ENCODE measurements at regions not wholly inside any gene's neighbourhood (a gene's known extent, or its start where the extent isn't known, plus 50 kb on each side); places are given as distances from the start of the nearest gene placed in this dataset.
"Not testable (repeated sequence)": the region's sequence is repeated elsewhere in the genome, so short reads cannot be mapped to it uniquely, and the experiment has no call there.

DNA sequence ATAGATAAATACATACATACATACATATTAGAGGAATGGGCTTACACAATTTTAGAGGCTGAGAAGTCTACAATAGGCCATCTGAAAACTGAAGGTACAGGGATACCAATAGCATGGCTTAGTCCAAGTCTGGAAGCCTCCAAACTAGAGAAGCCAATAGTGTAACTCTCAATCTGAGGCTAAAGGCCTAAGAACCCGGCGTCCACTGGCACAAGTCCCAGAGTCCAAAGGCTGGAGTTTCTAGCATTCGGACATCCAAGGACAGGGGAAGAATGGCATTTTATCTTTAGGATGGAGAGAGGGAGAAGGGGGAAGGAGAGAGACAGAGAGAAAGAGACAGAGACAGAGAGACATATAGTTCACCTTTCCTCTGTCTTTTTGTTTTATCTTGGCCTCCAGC is 63.7 kb upstream of the SYT4 start:
- Histone ChIP-seq H3K27ac (no peak overlapping the region), H3K36me3 (no peaks in the 10 kb centered on the region), H3K9ac (ENCODE audit: low read depth in 2 of 2, low read length in 2 of 2) (no peak overlapping the region), H3K4me3 (no peak overlapping the region), H3K9me3 (no peaks in the 10 kb centered on the region), H3K27me3 (no peaks in the 10 kb centered on the region), H3K4me1 (no peaks in the 10 kb centered on the region)
- TF ChIP-seq, protein P1, sequence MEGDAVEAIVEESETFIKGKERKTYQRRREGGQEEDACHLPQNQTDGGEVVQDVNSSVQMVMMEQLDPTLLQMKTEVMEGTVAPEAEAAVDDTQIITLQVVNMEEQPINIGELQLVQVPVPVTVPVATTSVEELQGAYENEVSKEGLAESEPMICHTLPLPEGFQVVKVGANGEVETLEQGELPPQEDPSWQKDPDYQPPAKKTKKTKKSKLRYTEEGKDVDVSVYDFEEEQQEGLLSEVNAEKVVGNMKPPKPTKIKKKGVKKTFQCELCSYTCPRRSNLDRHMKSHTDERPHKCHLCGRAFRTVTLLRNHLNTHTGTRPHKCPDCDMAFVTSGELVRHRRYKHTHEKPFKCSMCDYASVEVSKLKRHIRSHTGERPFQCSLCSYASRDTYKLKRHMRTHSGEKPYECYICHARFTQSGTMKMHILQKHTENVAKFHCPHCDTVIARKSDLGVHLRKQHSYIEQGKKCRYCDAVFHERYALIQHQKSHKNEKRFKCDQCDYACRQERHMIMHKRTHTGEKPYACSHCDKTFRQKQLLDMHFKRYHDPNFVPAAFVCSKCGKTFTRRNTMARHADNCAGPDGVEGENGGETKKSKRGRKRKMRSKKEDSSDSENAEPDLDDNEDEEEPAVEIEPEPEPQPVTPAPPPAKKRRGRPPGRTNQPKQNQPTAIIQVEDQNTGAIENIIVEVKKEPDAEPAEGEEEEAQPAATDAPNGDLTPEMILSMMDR (IDR thresholded peaks at IDR 0.05), result no peak
- no peak for DNase-seq
- intact Hi-C loops (cut with DNase I), result no loop called here

GRCh38 chr18:43350176-43350575 is 72.9 kb upstream of the SYT4 start:
- no peaks in the 10 kb centered on the region for H3K9me3 ChIP-seq
- H3K36me3 ChIP-seq, result no peaks in the 10 kb centered on the region
- TF ChIP-seq, protein P1 (IDR thresholded peaks at IDR 0.05), result no peak
- DNase-seq, result no peak
- no peak overlapping the region for H3K27ac ChIP-seq
- intact Hi-C loops (cut with DNase I), result no loop called here
- no peaks in the 10 kb centered on the region for H3K4me1 ChIP-seq
- H3K27me3 ChIP-seq, result no peaks in the 10 kb centered on the region
- no peak overlapping the region for H3K4me3 ChIP-seq
- H3K9ac ChIP-seq (ENCODE audit: low read depth in 2 of 2, low read length in 2 of 2), result no peak overlapping the region

GRCh38 chr18:43364535-43364934 is 87.2 kb upstream of the SYT4 start:
- no peak overlapping the region for H3K4me3 ChIP-seq
- no peak overlapping the region for H3K9ac ChIP-seq (ENCODE audit: low read depth in 2 of 2, low read length in 2 of 2)
- intact Hi-C loops (cut with DNase I), result no loop called here
- H3K36me3 ChIP-seq, result no peaks in the 10 kb centered on the region
- no peaks in the 10 kb centered on the region for H3K4me1 ChIP-seq
- TF ChIP-seq, protein P1 (IDR thresholded peaks at IDR 0.05), result no peak
- no peaks in the 10 kb centered on the region for H3K9me3 ChIP-seq
- H3K27ac ChIP-seq, result no peak overlapping the region
- DNase-seq, result no peak
- no peaks in the 10 kb centered on the region for H3K27me3 ChIP-seq

DNA sequence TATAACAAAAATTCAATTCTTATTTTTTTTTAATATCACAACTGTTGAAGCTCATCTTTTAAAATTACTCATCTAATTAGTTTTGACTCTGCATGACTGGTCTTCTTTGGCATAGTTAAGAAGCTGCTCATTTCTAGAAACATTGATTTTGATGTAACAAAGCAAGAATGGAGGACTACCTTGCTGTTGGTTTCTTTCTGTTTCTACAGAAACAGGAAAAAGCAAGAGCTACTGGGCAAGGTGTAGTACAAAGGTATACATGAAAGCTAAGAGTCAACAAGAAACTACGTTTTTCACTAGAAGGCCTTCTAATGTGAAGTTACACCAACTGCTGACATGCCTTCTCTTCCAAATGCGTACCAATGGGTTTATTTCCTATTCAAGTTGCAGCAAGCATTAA is 90.6 kb upstream of the SYT4 start:
- Histone ChIP-seq H3K27ac (no peak overlapping the region), H3K4me3 (no peak overlapping the region), H3K9me3 (no peaks in the 10 kb centered on the region), H3K36me3 (no peaks in the 10 kb centered on the region), H3K4me1 (no peaks in the 10 kb centered on the region), H3K9ac (ENCODE audit: low read depth in 2 of 2, low read length in 2 of 2) (no peak overlapping the region), H3K27me3 (no peaks in the 10 kb centered on the region)
- no peak for DNase-seq
- TF ChIP-seq, protein P1 (IDR thresholded peaks at IDR 0.05), result no peak
- intact Hi-C loops (cut with DNase I), result no loop called here

DNA sequence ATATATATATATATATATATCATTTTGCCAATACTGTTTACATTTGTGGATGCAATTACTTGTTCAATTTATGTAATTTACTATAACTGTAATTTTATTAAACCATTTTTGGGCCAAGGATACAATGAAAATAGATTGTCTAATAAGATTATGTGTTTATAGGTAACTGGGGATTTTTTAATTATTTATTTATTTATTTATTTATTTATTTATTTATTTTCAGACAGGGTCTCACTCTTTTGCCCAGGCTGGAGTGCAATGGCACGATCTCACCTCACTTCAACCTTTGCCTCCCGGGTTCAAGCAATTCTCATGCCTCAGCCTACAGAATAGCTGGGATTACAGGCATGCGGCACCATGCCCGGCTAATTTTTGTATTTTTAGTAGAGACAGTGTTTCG is 92.0 kb upstream of the SYT4 start:
- DNase-seq; H3K9ac ChIP-seq (ENCODE audit: low read depth in 2 of 2, low read length in 2 of 2); H3K4me1 ChIP-seq; H3K4me3 ChIP-seq; intact Hi-C loops (cut with DNase I); H3K9me3 ChIP-seq; H3K36me3 ChIP-seq; H3K27ac ChIP-seq; H3K27me3 ChIP-seq: not testable (repeated sequence)

GRCh38 chr18:43372773-43373172 is 95.5 kb upstream of the SYT4 start:
- intact Hi-C loops (cut with DNase I), result no loop called here
- DNase-seq, result no peak

More at GRCh38 chr18:43372773-43373172, 95.5 kb upstream of the SYT4 start:
- Histone ChIP-seq H3K36me3 (no peaks in the 10 kb centered on the region), H3K9ac (ENCODE audit: low read depth in 2 of 2, low read length in 2 of 2) (no peak overlapping the region), H3K27me3 (no peaks in the 10 kb centered on the region), H3K27ac (no peak overlapping the region), H3K9me3 (no peaks in the 10 kb centered on the region), H3K4me1 (no peaks in the 10 kb centered on the region), H3K4me3 (no peak overlapping the region)
- TF ChIP-seq, protein P1 (IDR thresholded peaks at IDR 0.05), result no peak
